Choroid plexus epithelial cell (primary cell): ENCODE measurements at regions not wholly inside any gene's neighbourhood (a gene's known extent, or its start where the extent isn't known, plus 50 kb on each side); places are given as distances from the start of the nearest gene placed in this dataset.

Experiments used
- DNase-seq: peaks from one replicate; pipeline ENCODE4 v3.0.0-alpha.2; 2010; ENCODE audit warnings: low read depth
- H3K4me3 ChIP-seq: 2 replicates; pipeline ENCODE4 v1.5.1; 2011; ENCODE audit warnings: low read depth, mild to moderate bottlenecking, control low read depth, low read length, moderate library complexity
- TF ChIP-seq, protein P1 (sequence below): conservative IDR thresholded peaks from 2 replicates; pipeline ENCODE4 v1.5.1; 2011; ENCODE audit warnings: low read depth, mild to moderate bottlenecking, control low read depth, inconsistent platforms, low read length, moderate library complexity

DNA sequence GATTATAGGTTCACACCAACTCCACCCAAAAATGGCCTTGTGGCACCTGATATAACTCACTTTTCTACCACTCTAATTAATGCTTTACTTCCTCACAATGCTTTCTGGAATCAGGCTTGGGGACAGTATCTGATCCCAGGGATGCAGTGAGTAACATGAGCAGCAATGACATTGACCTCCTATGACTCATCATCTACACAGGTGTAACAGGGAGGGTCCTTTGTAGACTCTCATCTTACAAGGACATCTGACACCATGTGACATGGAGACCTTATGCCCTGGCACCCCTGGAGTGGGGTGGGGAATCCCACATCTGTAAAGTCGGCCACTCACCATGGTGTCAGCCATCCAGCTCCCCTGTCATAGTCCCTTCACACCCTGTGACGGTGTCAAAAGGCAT lies 586.4 kb downstream of the MED13L start:
- DNase-seq, result no peak
- H3K4me3 ChIP-seq, result no peak overlapping the region
- TF ChIP-seq, protein P1, sequence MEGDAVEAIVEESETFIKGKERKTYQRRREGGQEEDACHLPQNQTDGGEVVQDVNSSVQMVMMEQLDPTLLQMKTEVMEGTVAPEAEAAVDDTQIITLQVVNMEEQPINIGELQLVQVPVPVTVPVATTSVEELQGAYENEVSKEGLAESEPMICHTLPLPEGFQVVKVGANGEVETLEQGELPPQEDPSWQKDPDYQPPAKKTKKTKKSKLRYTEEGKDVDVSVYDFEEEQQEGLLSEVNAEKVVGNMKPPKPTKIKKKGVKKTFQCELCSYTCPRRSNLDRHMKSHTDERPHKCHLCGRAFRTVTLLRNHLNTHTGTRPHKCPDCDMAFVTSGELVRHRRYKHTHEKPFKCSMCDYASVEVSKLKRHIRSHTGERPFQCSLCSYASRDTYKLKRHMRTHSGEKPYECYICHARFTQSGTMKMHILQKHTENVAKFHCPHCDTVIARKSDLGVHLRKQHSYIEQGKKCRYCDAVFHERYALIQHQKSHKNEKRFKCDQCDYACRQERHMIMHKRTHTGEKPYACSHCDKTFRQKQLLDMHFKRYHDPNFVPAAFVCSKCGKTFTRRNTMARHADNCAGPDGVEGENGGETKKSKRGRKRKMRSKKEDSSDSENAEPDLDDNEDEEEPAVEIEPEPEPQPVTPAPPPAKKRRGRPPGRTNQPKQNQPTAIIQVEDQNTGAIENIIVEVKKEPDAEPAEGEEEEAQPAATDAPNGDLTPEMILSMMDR, result no peak

DNA sequence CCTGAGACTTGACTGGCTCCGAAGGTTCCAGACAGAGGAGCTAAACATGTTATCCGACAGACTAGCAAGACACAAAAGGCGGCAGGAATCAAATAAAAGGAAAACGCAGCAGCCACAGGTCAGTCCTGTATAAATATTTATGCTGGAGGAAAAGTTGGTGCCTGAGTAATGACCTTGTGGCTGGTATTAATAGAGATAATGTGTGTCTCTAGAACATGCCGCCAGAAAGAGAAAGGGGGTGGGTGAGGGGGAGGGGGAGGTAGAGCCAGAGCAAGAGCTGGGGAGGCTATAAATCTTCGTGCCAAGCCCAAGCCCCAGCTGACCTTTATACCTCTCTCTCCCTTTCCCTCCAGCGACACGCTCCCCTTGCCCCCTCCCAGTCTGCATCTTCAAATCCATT lies 590.4 kb downstream of the MED13L start:
- no peak overlapping the region for H3K4me3 ChIP-seq
- TF ChIP-seq, protein P1, result no peak
- DNase-seq, result no peak

DNA sequence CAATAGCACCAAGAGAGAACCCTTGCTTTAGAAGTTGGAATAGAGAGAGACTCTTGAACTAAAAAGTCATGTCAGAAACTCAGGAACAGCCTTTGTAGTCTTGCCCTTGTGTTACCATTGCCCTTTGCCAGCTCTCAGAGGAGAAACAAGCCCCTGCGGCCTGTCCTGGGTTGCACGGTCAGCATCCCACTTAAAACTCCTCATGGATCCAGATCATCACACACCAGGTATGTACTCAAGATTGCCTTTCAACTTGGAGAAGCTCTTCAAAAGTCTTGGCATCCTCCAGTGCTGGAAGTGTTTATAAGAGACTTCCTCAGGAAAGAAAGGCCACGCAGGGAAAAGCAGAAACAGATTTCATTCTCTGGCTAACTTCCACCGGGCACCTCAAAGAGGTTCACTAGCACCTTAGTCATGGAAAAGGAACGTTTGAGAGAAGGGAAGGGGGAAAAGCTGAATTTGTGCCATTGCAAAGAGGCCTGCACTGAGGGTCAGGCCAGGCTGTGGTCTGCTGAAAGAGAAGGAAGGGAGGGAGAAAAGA lies 594.2 kb downstream of the MED13L start:
- DNase-seq, result no peak
- TF ChIP-seq, protein P1, result no peak
- no peak overlapping the region for H3K4me3 ChIP-seq

DNA sequence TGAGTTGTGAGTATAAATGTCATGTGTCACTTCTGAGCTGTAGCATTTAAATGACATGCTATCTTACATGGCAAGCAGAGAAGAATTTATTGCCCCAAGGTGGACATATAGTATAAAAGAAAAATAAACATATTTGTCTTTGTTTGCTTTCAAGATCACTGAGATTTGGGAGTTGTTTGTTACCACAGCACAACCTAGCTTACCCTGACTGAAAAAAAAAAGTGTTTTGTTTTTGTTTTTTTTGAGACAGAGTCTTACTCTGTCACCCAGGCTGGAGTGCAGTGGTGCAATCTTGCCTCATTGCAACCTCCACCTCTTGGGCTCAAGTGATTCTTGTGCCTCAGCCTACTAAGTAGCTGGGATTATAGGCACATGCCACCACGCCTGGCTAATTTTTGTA lies 596.5 kb downstream of the MED13L start:
- DNase-seq, result no peak

DNA sequence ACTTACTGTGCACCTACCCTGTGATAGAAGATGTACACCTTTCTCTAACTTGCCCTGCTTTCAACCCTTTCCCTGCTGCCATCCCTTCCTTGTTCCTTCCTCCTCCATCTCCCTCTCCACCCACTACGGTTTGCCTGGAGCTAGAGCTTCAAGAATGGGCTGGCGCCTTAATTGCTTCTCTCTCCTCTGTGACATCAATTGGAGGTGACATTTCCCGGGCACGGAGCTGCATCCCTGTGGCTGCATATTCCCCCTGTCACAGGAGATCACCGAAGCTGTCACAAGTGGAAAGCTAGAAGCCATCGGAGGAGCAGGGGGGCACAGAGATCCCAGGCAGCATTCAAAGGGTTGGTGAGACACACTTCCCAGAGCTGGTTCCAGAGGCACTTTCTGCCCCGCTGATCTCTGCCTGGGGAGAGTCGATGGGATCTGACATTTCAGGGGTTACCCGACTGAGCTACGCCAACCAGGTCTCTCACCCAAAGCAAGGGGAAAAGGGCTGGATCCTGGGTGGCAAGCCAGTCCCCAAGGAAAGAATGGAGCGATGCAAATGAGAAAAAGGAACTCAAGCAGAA lies 604.9 kb downstream of the MED13L start:
- TF ChIP-seq, protein P1, result no peak
- no peak overlapping the region for H3K4me3 ChIP-seq
- no peak for DNase-seq

More for the DNA sequence above, 596.5 kb downstream of the MED13L start:
- TF ChIP-seq, protein P1, result no peak
- no peak overlapping the region for H3K4me3 ChIP-seq

DNA sequence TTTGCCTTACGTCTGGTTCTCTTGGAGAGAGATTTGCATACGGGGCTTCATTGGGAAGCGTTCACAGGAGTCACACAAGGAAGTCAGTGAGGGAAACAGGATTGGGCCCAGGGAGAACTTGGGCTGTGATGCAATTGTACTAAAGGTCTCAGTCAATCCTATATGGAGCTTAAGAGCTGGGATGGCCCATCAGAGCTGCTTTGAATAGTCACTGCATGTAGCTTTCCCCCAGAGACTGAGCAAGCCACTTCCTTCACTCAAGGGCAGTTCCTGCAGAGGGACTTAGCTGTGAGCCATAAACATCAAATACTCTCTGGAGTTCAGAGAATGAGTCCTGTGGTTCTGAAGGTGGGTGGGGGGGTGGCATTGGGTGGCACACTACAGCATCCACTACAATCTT lies 605.4 kb downstream of the MED13L start:
- TF ChIP-seq, protein P1, result no peak
- H3K4me3 ChIP-seq, result no peak overlapping the region
- DNase-seq, result no peak

DNA sequence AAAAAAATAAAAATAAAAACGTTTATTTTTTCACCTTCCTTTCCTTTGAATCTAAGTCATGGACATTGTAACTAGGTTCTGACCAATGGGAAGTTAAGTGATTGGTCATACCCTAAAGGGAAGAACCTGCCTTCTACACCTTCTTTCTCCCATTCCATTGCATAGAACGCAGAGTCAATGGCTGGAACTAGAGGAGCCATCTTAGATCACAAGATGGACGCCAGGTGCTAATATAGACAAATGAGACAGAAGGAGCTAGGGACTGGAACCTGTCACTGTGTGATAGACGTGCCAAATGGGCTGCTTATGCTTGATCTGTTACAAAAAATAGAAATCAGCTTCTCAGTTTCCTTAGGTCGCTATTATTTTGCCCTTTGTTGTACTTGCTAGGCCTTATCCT lies 606.6 kb downstream of the MED13L start:
- DNase-seq, result no peak
- TF ChIP-seq, protein P1, result no peak

More for the DNA sequence above, 606.6 kb downstream of the MED13L start:
- no peak overlapping the region for H3K4me3 ChIP-seq
